Liver (tissue), 3 donors: ENCODE measurements at regions not wholly inside any gene's neighbourhood (a gene's known extent, or its start where the extent isn't known, plus 50 kb on each side); places are given as distances from the start of the nearest gene placed in this dataset.

Experiments
- CTCF ChIP-seq: fragments of 150-350 bp; IDR thresholded peaks from 2 replicates; pipeline ENCODE4 v1.5.1; 2017; ENCODE audit warnings: improper control_type of control experiment, low read depth, low read length; ENCODE audit not compliant: missing input control
- GABPA ChIP-seq, 2 donors: IDR thresholded peaks in 1 of 2; conservative IDR thresholded peaks in 1 of 2; 2 replicates each; pipeline ENCODE4 v1.6.1; 2016; ENCODE audit warnings: antibody characterized with exemption in 2 of 2, mild to moderate bottlenecking in 1 of 2, moderate library complexity in 1 of 2
- RAD21 ChIP-seq, 2 donors: IDR thresholded peaks; 2 replicates each; pipeline ENCODE4 v1.6.1; 2016; ENCODE audit warnings: antibody characterized with exemption in 2 of 2, mild to moderate bottlenecking in 2 of 2
- donor health status: healthy.
- donor health status: healthy.

- TF ChIP-seq CTCF (peak; percentile 19), GABPA (IDR thresholded peaks at IDR 0.05 in 1 of 2, conservative IDR thresholded peaks at IDR 0.05 in 1 of 2) (no peak), RAD21 (IDR thresholded peaks at IDR 0.05) (peak; percentile 59 to 70)
Measured at GRCh38 chr4:125244848-125245450, 69.8 kb upstream of the FAT4 start.
